ENCODE measurements at regions not wholly inside any gene's neighbourhood (a gene's known extent, or its start where the extent isn't known, plus 50 kb on each side); places are given as distances from the start of the nearest gene placed in this dataset.

GRCh38 chr16:86193528-86194193, 294.7 kb downstream of the IRF8 start:
- BruUV-seq (replicated peaks) = no TSS peak

GRCh38 chr16:86195863-86196630, 297.1 kb downstream of the IRF8 start:
- CTCF ChIA-PET = no interaction called here
- Histone ChIP-seq H3K9me2 (replicated peaks; ENCODE audit: low read length) (no peaks in the 10 kb centered on the region), H3F3A (ENCODE audit: low read length, unreplicated experiment) (no peaks in the 10 kb centered on the region), H3K4me1 (ENCODE audit: insufficient read depth, low read length) (no peaks in the 10 kb centered on the region), H3K36me3 (ENCODE audit: low read depth, low read length) (no peaks in the 10 kb centered on the region), H3K79me2 (ENCODE audit: low read length) (no peaks in the 10 kb centered on the region), H3K27me3 (ENCODE audit: low read length) (peaks cover 100% of the 10 kb centered on the region), H4K20me1 (ENCODE audit: low read length) (peaks cover 8% of the 10 kb centered on the region; the same call in 1 of the 2 replicates), H2AFZ (ENCODE audit: low read length) (no peak overlapping the region), H3K4me2 (ENCODE audit: low read length) (no peak overlapping the region), H3K4me3 (ENCODE audit: low read length) (no peak overlapping the region), H3K9me3 (ENCODE audit: low read length) (no peaks in the 10 kb centered on the region), H3K27ac (ENCODE audit: low read length) (no peak overlapping the region), H3K9ac (ENCODE audit: low read length) (no peak overlapping the region)
- TF ChIP-seq CTCF (conservative IDR thresholded peaks at IDR 0.05; ENCODE audit: low read depth, low read length) = no peak
- no peak for TF ChIP-seq EZH2phosphoT487 (IDR thresholded peaks at IDR 0.05; ENCODE audit: borderline replicate concordance, low read length)
- no peak for TF ChIP-seq EZH2 (IDR thresholded peaks at IDR 0.05; ENCODE audit: low read length, unreplicated experiment)
- ATAC-seq (no peak), DNase-seq (no peak)
- BruUV-seq (replicated peaks) = no TSS peak
- POLR2A ChIA-PET (ENCODE audit: unreplicated experiment) = no interaction called here
- intact Hi-C loops (cut with micrococcal nuclease) = no loop called here

More at GRCh38 chr16:86193528-86194193, 294.7 kb downstream of the IRF8 start:
- H3K9me2 ChIP-seq (replicated peaks; ENCODE audit: low read length) = no peaks in the 10 kb centered on the region
- H3K9me3 ChIP-seq (ENCODE audit: low read length) = no peaks in the 10 kb centered on the region
- H3K4me3 ChIP-seq (ENCODE audit: low read length) = no peak overlapping the region
- TF ChIP-seq CTCF (conservative IDR thresholded peaks at IDR 0.05; ENCODE audit: low read depth, low read length) (no peak), EZH2phosphoT487 (IDR thresholded peaks at IDR 0.05; ENCODE audit: borderline replicate concordance, low read length) (no peak), EZH2 (IDR thresholded peaks at IDR 0.05; ENCODE audit: low read length, unreplicated experiment) (no peak)
- H3K79me2 ChIP-seq (ENCODE audit: low read length) = no peaks in the 10 kb centered on the region
- no peaks in the 10 kb centered on the region for H3K36me3 ChIP-seq (ENCODE audit: low read depth, low read length)
- H3K4me2 ChIP-seq (ENCODE audit: low read length) = no peak overlapping the region
- DNase-seq = no peak
- no peak overlapping the region for H3K27ac ChIP-seq (ENCODE audit: low read length)
- intact Hi-C loops (cut with micrococcal nuclease) = no loop called here
- no peak overlapping the region for H3K9ac ChIP-seq (ENCODE audit: low read length)
- no peak for ATAC-seq
- H3F3A ChIP-seq (ENCODE audit: low read length, unreplicated experiment) = no peaks in the 10 kb centered on the region
- 0 out of 2 replicates have a peak, but pooled peaks cover 4% of the 10 kb centered on the region for H4K20me1 ChIP-seq (ENCODE audit: low read length)
- no peak overlapping the region for H2AFZ ChIP-seq (ENCODE audit: low read length)
- no peaks in the 10 kb centered on the region for H3K4me1 ChIP-seq (ENCODE audit: insufficient read depth, low read length)
- CTCF ChIA-PET = no interaction called here
- peaks cover 96% of the 10 kb centered on the region for H3K27me3 ChIP-seq (ENCODE audit: low read length)
- POLR2A ChIA-PET (ENCODE audit: unreplicated experiment) = no interaction called here

Data from PC-3 (cell line).